ENCODE measurements at regions not wholly inside any gene's neighbourhood (a gene's known extent, or its start where the extent isn't known, plus 50 kb on each side); places are given as distances from the start of the nearest gene placed in this dataset.

DNA sequence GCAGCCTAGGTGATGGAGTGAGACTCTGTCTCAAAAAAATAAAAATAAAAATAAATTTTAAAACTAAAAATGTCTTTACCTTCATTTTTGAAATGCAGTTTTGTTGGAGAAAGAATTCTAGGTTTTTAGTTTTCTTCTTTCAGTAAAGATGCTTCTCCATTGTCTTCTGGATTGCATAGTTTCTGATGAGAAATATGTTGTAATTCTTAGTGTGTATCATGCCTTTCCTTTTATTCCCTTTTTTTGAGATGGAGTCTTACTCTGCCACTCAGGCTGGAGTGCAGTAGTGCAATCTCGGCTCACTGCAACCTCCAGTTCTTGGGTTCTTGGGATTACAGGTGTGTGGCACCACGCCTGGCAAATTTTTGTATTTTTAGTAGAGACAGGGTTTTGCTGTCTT, 130.0 kb upstream of the FBXO11 start:
- TF ChIP-seq EZH2 (IDR thresholded peaks at IDR 0.05; ENCODE audit: low read length, unreplicated experiment) (no peak), EZH2phosphoT487 (IDR thresholded peaks at IDR 0.05; ENCODE audit: borderline replicate concordance, low read length) (no peak)

All from PC-3 (cell line).